CD8-positive, alpha-beta memory T cell (primary cell): ENCODE measurements at regions not wholly inside any gene's neighbourhood (a gene's known extent, or its start where the extent isn't known, plus 50 kb on each side); places are given as distances from the start of the nearest gene placed in this dataset.
"Not testable (repeated sequence)": the region's sequence is repeated elsewhere in the genome, so short reads cannot be mapped to it uniquely, and the experiment has no call there.

Experiments used
- CTCF ChIA-PET: fragments of 350-600 bp; sonication (Branson Sonifier 250); formaldehyde crosslinking; loops from one replicate; lab custom pipeline; 2021; ENCODE audit warnings: antibody characterized with exemption; lab: Charles Lee
- POLR2A ChIA-PET: fragments of 350-600 bp; sonication (Branson Sonifier 250); formaldehyde crosslinking; loops from one replicate; lab custom pipeline; 2021; ENCODE audit warnings: antibody characterized with exemption; lab: Charles Lee
- DNase-seq, 5 donors: peaks; one replicate each; pipeline versions ENCODE4 v3.0.0 to v3.0.0-alpha.2; 2020 to 2022; ENCODE audit warnings: mixed read lengths in 1 of 5
- H3K27ac ChIP-seq: one replicate; pipeline ENCODE4 v1.7.0; 2013; ENCODE audit warnings: low read depth, mild to moderate bottlenecking, low read length, moderate library complexity
- H3K27me3 ChIP-seq: 2 replicates; pipeline ENCODE4 v1.7.0; 2013; ENCODE audit warnings: low read length, mild to moderate bottlenecking; ENCODE audit not compliant: insufficient read depth, poor library complexity, severe bottlenecking
- H3K36me3 ChIP-seq: 2 replicates; pipeline ENCODE4 v1.7.0; 2013; ENCODE audit warnings: mild to moderate bottlenecking, low read length, moderate library complexity; ENCODE audit not compliant: insufficient read depth
- H3K4me1 ChIP-seq: 2 replicates; pipeline ENCODE4 v1.7.0; 2013; ENCODE audit warnings: mild to moderate bottlenecking, low read length, moderate library complexity; ENCODE audit not compliant: insufficient read depth
- H3K4me3 ChIP-seq: 2 replicates; pipeline ENCODE4 v1.7.0; 2013; ENCODE audit warnings: mild to moderate bottlenecking, low read length
- H3K9me3 ChIP-seq: 2 replicates; pipeline ENCODE4 v1.7.0; 2013; ENCODE audit warnings: mild to moderate bottlenecking, low read length
- H3K27ac Mint-ChIP-seq, 8 donors: one replicate each; pipeline ENCODE4 v1.8.0; 2020 to 2021; ENCODE audit warnings: mixed read lengths in 8 of 8, mild to moderate bottlenecking in 6 of 8, inconsistent platforms in 3 of 8, moderate library complexity in 3 of 8
- H3K27me3 Mint-ChIP-seq, 2 donors: one replicate each; pipeline ENCODE4 v1.8.0; 2020 to 2021; ENCODE audit warnings: mixed read lengths in 2 of 2, mild to moderate bottlenecking in 1 of 2, moderate library complexity in 1 of 2
- H3K36me3 Mint-ChIP-seq, 3 donors: one replicate each; pipeline ENCODE4 v1.8.0; 2020 to 2021; ENCODE audit warnings: mixed read lengths in 3 of 3, inconsistent platforms in 1 of 3, mild to moderate bottlenecking in 1 of 3
- H3K4me1 Mint-ChIP-seq, 3 donors: one replicate each; pipeline ENCODE4 v1.8.0; 2020 to 2021; ENCODE audit warnings: mixed read lengths in 3 of 3, inconsistent platforms in 1 of 3, mild to moderate bottlenecking in 1 of 3
- H3K4me3 Mint-ChIP-seq, 7 donors: one replicate each; pipeline ENCODE4 v1.8.0; 2020 to 2021; ENCODE audit warnings: mixed read lengths in 7 of 7, mild to moderate bottlenecking in 6 of 7, moderate library complexity in 4 of 7, inconsistent platforms in 2 of 7
- H3K9me3 Mint-ChIP-seq, 5 donors: one replicate each; pipeline ENCODE4 v1.8.0; 2020 to 2022; ENCODE audit warnings: mixed read lengths in 5 of 5, mild to moderate bottlenecking in 3 of 5, moderate library complexity in 2 of 5, inconsistent platforms in 1 of 5

DNA sequence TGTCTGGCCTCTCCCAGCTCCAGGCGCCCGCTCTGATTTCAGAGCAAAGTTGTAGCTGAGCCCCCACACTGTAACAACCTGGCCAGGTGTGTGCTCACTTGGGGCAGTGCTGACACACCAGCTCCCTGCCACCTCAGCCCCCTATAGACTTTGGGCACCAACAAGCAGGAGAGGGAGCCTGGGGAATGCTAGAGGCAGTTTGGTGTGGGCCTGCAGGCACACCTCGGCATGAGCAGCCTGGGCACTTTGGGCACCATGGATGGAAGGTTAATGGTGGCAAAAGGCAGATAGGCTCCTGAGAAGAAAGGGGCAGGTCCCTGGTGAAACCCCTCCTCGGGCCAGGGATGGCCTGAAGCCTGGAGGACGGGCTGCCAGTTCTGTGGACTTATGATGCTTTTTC is 212.7 kb upstream of the GNAI1 start:
- no peak for DNase-seq
- H3K4me3 Mint-ChIP-seq = no peak overlapping the region
- H3K36me3 Mint-ChIP-seq = no peaks in the 10 kb centered on the region
- Histone ChIP-seq H3K9me3 (no peaks in the 10 kb centered on the region), H3K36me3 (no peaks in the 10 kb centered on the region), H3K4me1 (no peaks in the 10 kb centered on the region), H3K4me3 (no peak overlapping the region), H3K27me3 (no peaks in the 10 kb centered on the region), H3K27ac (no peak overlapping the region)
- ChIA-PET CTCF (interaction anchor here (1.1 kb wide), 1 partner anchor 10 kb away, joined by 4 read pairs; no protein-coding TSS in a partner anchor), POLR2A (no interaction called here)
- no peaks in the 10 kb centered on the region for H3K27me3 Mint-ChIP-seq
- H3K27ac Mint-ChIP-seq = no peak overlapping the region
- peaks cover 3 to 24% (median 14%) of the 10 kb centered on the region in 5 donors for H3K9me3 Mint-ChIP-seq
- no peaks in the 10 kb centered on the region for H3K4me1 Mint-ChIP-seq

DNA sequence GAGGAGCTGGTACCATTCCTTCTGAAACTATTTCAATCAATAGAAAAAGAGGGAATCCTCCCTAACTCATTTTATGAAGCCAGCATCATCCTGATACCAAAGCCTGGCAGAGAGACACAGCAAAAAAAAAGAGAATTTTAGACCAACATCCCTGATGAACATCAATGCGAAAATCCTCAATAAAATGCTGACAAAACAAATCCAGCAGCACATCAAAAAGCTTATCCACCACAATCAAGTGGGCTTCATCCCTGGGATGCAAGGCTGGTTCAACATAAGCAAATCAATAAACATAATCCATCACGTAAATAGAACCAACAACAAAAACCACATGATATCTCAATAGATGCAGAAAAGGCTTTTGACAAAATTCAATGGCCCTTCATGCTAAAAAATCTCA is 216.0 kb upstream of the GNAI1 start:
- H3K4me1 Mint-ChIP-seq, H3K27ac Mint-ChIP-seq, DNase-seq, H3K27me3 Mint-ChIP-seq, CTCF ChIA-PET, POLR2A ChIA-PET, H3K27me3 ChIP-seq, H3K27ac ChIP-seq, H3K9me3 ChIP-seq, H3K4me3 Mint-ChIP-seq, H3K36me3 ChIP-seq, H3K4me3 ChIP-seq, H3K4me1 ChIP-seq, H3K36me3 Mint-ChIP-seq: not testable (repeated sequence)
- peaks cover 2 to 35% (median 15%) of the 10 kb centered on the region in 5 donors for H3K9me3 Mint-ChIP-seq

DNA sequence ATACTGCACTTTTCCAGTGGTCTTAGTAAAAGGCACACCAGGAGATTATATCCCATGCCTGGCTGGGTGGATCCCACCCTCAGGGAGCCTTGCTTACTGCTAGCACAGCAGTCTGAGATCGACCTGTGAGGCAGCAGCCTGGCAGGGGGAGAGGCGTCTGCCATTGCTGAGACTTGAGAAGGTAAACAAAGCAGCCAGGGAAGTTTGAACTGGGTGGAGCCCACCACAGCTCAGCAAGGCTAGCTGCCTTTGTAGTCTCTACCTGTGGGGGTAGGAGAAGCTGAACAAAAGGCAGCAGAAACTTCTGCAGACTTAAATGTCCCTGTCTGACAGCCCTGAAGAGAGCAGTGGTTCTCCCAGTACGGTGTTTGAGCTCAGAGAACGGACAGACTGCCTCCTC is 219.3 kb upstream of the GNAI1 start:
- H3K36me3 Mint-ChIP-seq, H3K4me1 Mint-ChIP-seq, H3K9me3 ChIP-seq, H3K27ac ChIP-seq, H3K4me3 Mint-ChIP-seq, H3K27ac Mint-ChIP-seq, POLR2A ChIA-PET, H3K27me3 Mint-ChIP-seq, H3K27me3 ChIP-seq, H3K4me3 ChIP-seq, CTCF ChIA-PET, H3K36me3 ChIP-seq: not testable (repeated sequence)
- DNase-seq = peak in 1 of 5 donors; percentile 42
- H3K9me3 Mint-ChIP-seq = peaks cover 6 to 18% (median 18%) of the 10 kb centered on the region in 5 donors
- peaks cover 15% of the 10 kb centered on the region for H3K4me1 ChIP-seq

DNA sequence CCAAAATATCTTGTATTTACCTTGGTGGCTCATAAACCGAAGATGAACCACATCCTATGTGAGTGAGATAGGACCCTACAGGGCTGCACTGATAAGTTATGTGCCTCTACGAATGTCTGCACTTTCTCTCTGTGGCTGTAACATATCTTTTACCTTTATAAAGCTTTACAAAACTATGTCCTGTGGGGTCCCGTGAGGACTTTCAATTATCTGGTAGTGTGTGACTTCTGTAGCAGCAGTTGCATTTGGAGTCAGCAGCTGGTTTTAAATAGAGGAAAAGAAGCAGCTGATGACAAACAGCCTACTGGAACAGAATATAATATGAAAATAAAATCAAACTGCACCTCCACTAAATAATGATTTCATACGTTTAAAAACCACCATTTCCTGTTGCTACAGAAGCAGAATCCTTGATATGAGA is 222.4 kb upstream of the GNAI1 start:
- Histone ChIP-seq H3K9me3 (no peaks in the 10 kb centered on the region), H3K4me1 (peaks cover 18% of the 10 kb centered on the region), H3K4me3 (peak overlapping the region; percentile 21), H3K36me3 (no peaks in the 10 kb centered on the region), H3K27me3 (no peaks in the 10 kb centered on the region), H3K27ac (no peak overlapping the region)
- no peak overlapping the region for H3K27ac Mint-ChIP-seq
- POLR2A ChIA-PET = no interaction called here
- DNase-seq = peak in 1 of 5 donors; percentile 57
- no peaks in the 10 kb centered on the region for H3K27me3 Mint-ChIP-seq
- H3K4me3 Mint-ChIP-seq = no peak overlapping the region
- peaks cover 0 to 2% (median 0%) of the 10 kb centered on the region in 3 donors for H3K36me3 Mint-ChIP-seq
- CTCF ChIA-PET = interaction anchor here (2.0 kb wide), 1 partner anchor 10 kb away, joined by 4 read pairs; no protein-coding TSS in a partner anchor
- peaks cover 6 to 25% (median 19%) of the 10 kb centered on the region in 5 donors for H3K9me3 Mint-ChIP-seq
- H3K4me1 Mint-ChIP-seq = peaks cover 0 to 6% (median 0%) of the 10 kb centered on the region in 3 donors

DNA sequence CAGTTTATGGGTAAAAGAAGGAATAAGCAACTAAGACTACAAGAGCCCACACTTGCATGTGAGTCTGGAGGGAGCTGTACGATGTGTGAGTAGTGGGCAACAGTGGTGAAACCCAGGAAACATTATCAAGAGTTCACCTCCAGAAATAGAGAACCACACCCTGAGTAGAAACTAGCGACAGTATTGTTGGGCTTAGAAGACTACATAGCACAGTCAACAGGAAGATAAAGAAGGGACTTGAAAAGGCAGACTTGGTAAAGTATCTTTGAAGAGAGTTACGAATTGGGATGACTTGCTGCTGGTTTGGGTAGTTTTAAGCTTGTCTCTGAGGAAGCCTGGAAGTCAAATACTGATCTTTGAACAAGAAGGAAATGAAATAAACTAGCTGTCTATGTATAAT is 223.2 kb upstream of the GNAI1 start:
- no peak overlapping the region for H3K4me3 ChIP-seq
- Mint-ChIP-seq H3K9me3 (peaks cover 6 to 25% (median 14%) of the 10 kb centered on the region in 5 donors), H3K4me3 (peak overlapping the region in 2 of 7 donors; percentile 14 to 44), H3K4me1 (peaks cover 0 to 6% (median 0%) of the 10 kb centered on the region in 3 donors), H3K36me3 (peaks cover 0 to 2% (median 0%) of the 10 kb centered on the region in 3 donors), H3K27me3 (no peaks in the 10 kb centered on the region), H3K27ac (no peak overlapping the region)
- DNase-seq = peak in 1 of 5 donors; percentile 22
- H3K9me3 ChIP-seq = no peaks in the 10 kb centered on the region
- H3K4me1 ChIP-seq = peaks cover 18% of the 10 kb centered on the region
- ChIA-PET CTCF (interaction anchor here (2.0 kb wide), 1 partner anchor 11 kb away, joined by 4 read pairs; no protein-coding TSS in a partner anchor), POLR2A (no interaction called here)
- H3K36me3 ChIP-seq = no peaks in the 10 kb centered on the region
- no peaks in the 10 kb centered on the region for H3K27me3 ChIP-seq
- H3K27ac ChIP-seq = no peak overlapping the region

DNA sequence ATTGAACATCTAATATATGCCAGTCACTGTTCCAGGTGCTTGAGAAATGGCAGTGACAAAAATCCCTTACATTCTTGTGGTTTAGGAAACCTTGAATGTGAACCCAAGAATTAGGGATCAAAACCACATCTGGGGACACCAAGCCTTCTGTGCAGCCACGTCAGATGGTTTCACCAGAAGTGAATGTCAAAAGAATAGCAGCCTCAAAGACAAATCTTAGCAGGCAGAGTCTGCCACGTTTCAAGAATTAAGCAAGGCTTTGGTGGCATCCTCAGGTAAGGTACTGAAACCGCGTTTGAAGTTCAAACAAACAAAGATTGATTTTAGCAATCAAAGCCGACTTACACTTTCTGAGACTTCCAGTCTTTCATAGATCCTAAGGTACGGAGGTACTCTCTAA is 225.5 kb upstream of the GNAI1 start:
- H3K27ac Mint-ChIP-seq = no peak overlapping the region
- peaks cover 2 to 26% (median 6%) of the 10 kb centered on the region in 5 donors for H3K9me3 Mint-ChIP-seq
- no peaks in the 10 kb centered on the region for H3K36me3 Mint-ChIP-seq
- H3K4me1 ChIP-seq = peaks cover 18% of the 10 kb centered on the region
- H3K36me3 ChIP-seq = no peaks in the 10 kb centered on the region
- H3K4me3 ChIP-seq = no peak overlapping the region
- peaks cover 0 to 3% (median 0%) of the 10 kb centered on the region in 3 donors for H3K4me1 Mint-ChIP-seq
- DNase-seq = peak in 1 of 5 donors; percentile 49
- ChIA-PET POLR2A (no interaction called here), CTCF (no interaction called here)
- H3K27me3 ChIP-seq = no peaks in the 10 kb centered on the region
- no peak overlapping the region for H3K27ac ChIP-seq
- H3K4me3 Mint-ChIP-seq = no peak overlapping the region
- H3K9me3 ChIP-seq = no peaks in the 10 kb centered on the region
- H3K27me3 Mint-ChIP-seq = no peaks in the 10 kb centered on the region

DNA sequence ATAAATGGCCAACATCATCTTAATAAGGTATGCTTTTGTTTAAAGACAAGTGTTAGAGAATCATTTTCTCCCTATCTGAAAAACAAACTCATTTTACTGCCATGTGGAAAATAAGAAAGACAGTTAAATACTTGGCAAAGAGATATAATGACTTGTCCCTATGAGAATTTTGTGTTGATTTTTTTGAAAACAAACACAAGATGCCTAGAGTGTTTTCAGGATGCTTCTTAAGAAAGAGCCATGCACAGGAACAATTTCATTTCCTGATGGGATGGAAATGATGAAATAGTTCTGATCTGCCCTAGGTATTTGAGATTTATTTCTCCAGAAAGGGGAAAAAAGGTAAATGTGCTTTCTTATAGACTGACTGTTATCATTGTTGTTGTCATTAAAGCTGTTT is 237.5 kb upstream of the GNAI1 start:
- Histone ChIP-seq H3K27me3 (no peaks in the 10 kb centered on the region), H3K36me3 (no peaks in the 10 kb centered on the region), H3K4me1 (no peaks in the 10 kb centered on the region), H3K27ac (no peak overlapping the region), H3K9me3 (no peaks in the 10 kb centered on the region), H3K4me3 (no peak overlapping the region)
- no peaks in the 10 kb centered on the region for H3K36me3 Mint-ChIP-seq
- H3K27ac Mint-ChIP-seq = no peak overlapping the region
- CTCF ChIA-PET = no interaction called here
- H3K4me1 Mint-ChIP-seq = no peaks in the 10 kb centered on the region
- POLR2A ChIA-PET = no interaction called here
- no peak overlapping the region for H3K4me3 Mint-ChIP-seq
- no peaks in the 10 kb centered on the region for H3K27me3 Mint-ChIP-seq
- DNase-seq = no peak
- H3K9me3 Mint-ChIP-seq = peaks cover 2 to 54% (median 15%) of the 10 kb centered on the region in 5 donors

DNA sequence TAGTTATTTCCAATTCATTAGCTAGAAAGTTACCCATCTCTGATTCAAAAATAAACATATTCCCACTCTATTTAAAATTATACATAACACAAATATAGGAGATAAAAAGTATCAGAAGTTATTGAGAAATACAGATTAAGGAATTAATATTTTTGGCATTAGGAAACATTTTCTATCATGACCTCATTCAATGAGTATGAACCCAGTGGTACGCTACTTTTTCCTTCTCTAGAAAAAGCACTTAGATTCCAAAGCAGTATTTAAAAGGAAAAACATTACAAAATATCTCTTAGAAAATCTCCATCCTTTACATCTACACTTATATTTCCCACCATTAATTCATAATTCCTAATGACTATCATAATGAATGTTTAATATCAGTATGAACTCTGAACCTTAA is 240.6 kb upstream of the GNAI1 start:
- H3K27me3 ChIP-seq = no peaks in the 10 kb centered on the region

More for the DNA sequence above, 240.6 kb upstream of the GNAI1 start:
- no peaks in the 10 kb centered on the region for H3K36me3 Mint-ChIP-seq
- no peak overlapping the region for H3K27ac Mint-ChIP-seq
- CTCF ChIA-PET = no interaction called here
- H3K9me3 Mint-ChIP-seq = peaks cover 4 to 35% (median 10%) of the 10 kb centered on the region in 5 donors
- no peak for DNase-seq
- H3K4me3 Mint-ChIP-seq = no peak overlapping the region
- Histone ChIP-seq H3K4me1 (no peaks in the 10 kb centered on the region), H3K36me3 (no peaks in the 10 kb centered on the region), H3K27ac (no peak overlapping the region), H3K9me3 (no peaks in the 10 kb centered on the region), H3K4me3 (no peak overlapping the region)
- POLR2A ChIA-PET = no interaction called here
- no peaks in the 10 kb centered on the region for H3K4me1 Mint-ChIP-seq
- H3K27me3 Mint-ChIP-seq = no peaks in the 10 kb centered on the region
